ENCODE measurements at regions not wholly inside any gene's neighbourhood (a gene's known extent, or its start where the extent isn't known, plus 50 kb on each side); places are given as distances from the start of the nearest gene placed in this dataset.

DNA sequence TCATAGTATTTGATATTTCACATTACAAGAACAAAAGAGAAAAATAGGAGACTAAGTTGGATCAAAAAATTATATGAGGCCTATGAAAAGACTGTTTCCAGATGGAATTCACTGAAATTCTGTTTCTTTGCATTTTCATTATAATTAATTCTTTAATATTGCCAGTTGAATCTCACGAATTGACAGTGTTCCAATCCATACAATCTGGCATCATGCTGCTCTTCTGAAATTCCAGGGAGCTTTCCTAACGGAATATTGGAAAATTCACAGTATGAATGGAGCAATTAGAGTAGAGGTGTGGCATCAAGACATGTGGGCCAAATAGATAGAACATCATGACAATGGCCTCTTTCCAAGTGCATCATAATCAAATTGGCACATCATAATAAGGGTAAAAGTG, 1178.9 kb upstream of the WWC1 start:
- Histone ChIP-seq H3K27me3 (ENCODE audit: control insufficient read depth in 2 of 2, insufficient read depth in 2 of 2, low read length in 2 of 2) (no peaks in the 10 kb centered on the region), H3K4me2 (ENCODE audit: insufficient read depth, low read length) (no peak overlapping the region), H3K4me1 (ENCODE audit: control insufficient read depth, extremely low read depth, insufficient read depth, low read length) (no peaks in the 10 kb centered on the region), H2AFZ (ENCODE audit: low read depth, low read length) (no peak overlapping the region), H3K36me3 (ENCODE audit: control insufficient read depth in 2 of 2, extremely low read depth in 1 of 2, insufficient read depth in 2 of 2, low read length in 2 of 2) (no peaks in the 10 kb centered on the region), H3K9me3 (replicated peaks; ENCODE audit: control insufficient read depth, insufficient read depth, low read length) (peaks cover 3% of the 10 kb centered on the region), H3K9ac (replicated peaks; ENCODE audit: extremely low read depth, insufficient read depth, low read length) (no peak overlapping the region), H3K79me2 (ENCODE audit: control insufficient read depth, insufficient read depth, low read length) (no peaks in the 10 kb centered on the region), H3K27ac (ENCODE audit: insufficient read depth, low read depth, low read length) (no peak overlapping the region), H3K9me1 (replicated peaks; ENCODE audit: control insufficient read depth, extremely low read depth, insufficient read depth, low read length) (no peaks in the 10 kb centered on the region), H4K20me1 (replicated peaks; ENCODE audit: control insufficient read depth, extremely low read depth, insufficient read depth, low read length) (no peaks in the 10 kb centered on the region), H3K4me3 (replicated peaks in 1 of 3; ENCODE audit: insufficient read depth in 1 of 3, low read depth in 1 of 3, low read length in 3 of 3) (no peak overlapping the region)
- ChIA-PET POLR2A (no interaction called here), CTCF (no interaction called here)
- dilution Hi-C loops (cut with MboI; ENCODE audit: extremely low pct_ligation_motif_present, low sequenced_read_pairs), result no loop called here
- DNase-seq (ENCODE audit: low read depth, low spot score), result no peak
- no TSS peak for BruUV-seq (replicated peaks)
- TF ChIP-seq JUN (IDR thresholded peaks at IDR 0.05; ENCODE audit: borderline replicate concordance, insufficient read depth, insufficient read length, low read depth), result no peak
- TF ChIP-seq POLR2AphosphoS5 (IDR thresholded peaks at IDR 0.05; ENCODE audit: insufficient read depth, low read depth, low read length), result no peak
- no peak for TF ChIP-seq MAX (IDR thresholded peaks at IDR 0.05; ENCODE audit: insufficient read depth, insufficient read length)
- TF ChIP-seq GATA2 (IDR thresholded peaks at IDR 0.05; ENCODE audit: insufficient read depth, insufficient read length, low read depth, low read length), result no peak
- no peak for TF ChIP-seq POLR2A (IDR thresholded peaks at IDR 0.05; ENCODE audit: low read depth, low read length)
- TF ChIP-seq MYC (IDR thresholded peaks at IDR 0.05; ENCODE audit: low read depth, low read length), result no peak
- TF ChIP-seq CTCF (IDR thresholded peaks at IDR 0.05; ENCODE audit: extremely low read depth in 1 of 2, insufficient read depth in 1 of 2, low read depth in 1 of 2, low read length in 2 of 2), result no peak
- no peak for TF ChIP-seq FOS (IDR thresholded peaks at IDR 0.05; ENCODE audit: borderline replicate concordance, insufficient read depth, low read length)
- TF ChIP-seq EZH2 (IDR thresholded peaks at IDR 0.05; ENCODE audit: borderline replicate concordance, low read depth, low read length, severe bottlenecking), result no peak
- FAIRE-seq, result no peak
- intact Hi-C loops (cut with micrococcal nuclease), result no loop called here

Data from endothelial cell of umbilical vein (primary cell).